Smooth muscle cell (in vitro differentiated cells): ENCODE measurements at regions not wholly inside any gene's neighbourhood (a gene's known extent, or its start where the extent isn't known, plus 50 kb on each side); places are given as distances from the start of the nearest gene placed in this dataset.

Experiments
- DNase-seq: peaks from one replicate; lab custom pipeline; 2025; ENCODE audit not compliant: unreplicated experiment; lab: John Stamatoyannopoulos, UW
- H2AFZ ChIP-seq: fragments of 200-600 bp; sonication (generic); 2 replicates; pipeline ENCODE4 v1.6.0; 2016; ENCODE audit warnings: antibody characterized with exemption, low read depth, mild to moderate bottlenecking
- H3F3A ChIP-seq: fragments of 200-600 bp; sonication (generic); 2 replicates; pipeline ENCODE4 v1.6.0; 2017; ENCODE audit warnings: antibody characterized with exemption, low read depth
- H3K27ac ChIP-seq: fragments of 200-600 bp; sonication (generic); 2 replicates; pipeline ENCODE4 v1.5.1; 2016; ENCODE audit warnings: low read depth, mild to moderate bottlenecking
- H3K27me3 ChIP-seq: fragments of 200-600 bp; sonication (generic); 2 replicates; pipeline ENCODE4 v1.6.1; 2016; ENCODE audit warnings: low read depth, mild to moderate bottlenecking
- H3K36me3 ChIP-seq: fragments of 200-600 bp; sonication (generic); 2 replicates; pipeline ENCODE4 v1.5.1; 2016; ENCODE audit warnings: low read depth
- H3K4me1 ChIP-seq: fragments of 200-600 bp; sonication (generic); 2 replicates; pipeline ENCODE4 v1.5.1; 2016; ENCODE audit warnings: low read depth
- H3K4me2 ChIP-seq: fragments of 200-600 bp; sonication (generic); 2 replicates; pipeline ENCODE4 v1.6.0; 2016; ENCODE audit warnings: mild to moderate bottlenecking
- H3K4me3 ChIP-seq: fragments of 200-600 bp; sonication (generic); 2 replicates; pipeline ENCODE4 v1.5.1; 2016; ENCODE audit warnings: mild to moderate bottlenecking
- H3K79me2 ChIP-seq: fragments of 200-600 bp; sonication (generic); 2 replicates; pipeline ENCODE4 v1.6.0; 2016; ENCODE audit warnings: low read depth, mild to moderate bottlenecking
- H3K9ac ChIP-seq: fragments of 200-600 bp; sonication (generic); 2 replicates; pipeline ENCODE4 v1.6.0; 2016; ENCODE audit warnings: low read depth
- H3K9me3 ChIP-seq: fragments of 200-600 bp; sonication (generic); replicated peaks from 2 replicates; pipeline ENCODE4 v1.5.1; 2016; ENCODE audit warnings: low read depth
- H4K20me1 ChIP-seq: fragments of 200-600 bp; sonication (generic); 2 replicates; pipeline ENCODE4 v1.6.0; 2016; ENCODE audit warnings: low read depth
- WGBS: methylation state at CpG from one replicate; pipeline ENCODE4 v1.1.7; 2016; ENCODE audit warnings: low lambda C conversion rate; 5-methylcytosine and 5-hydroxymethylcytosine counted together
- TF ChIP-seq, protein P1 (sequence below): fragments of 200-600 bp; sonication (generic); IDR thresholded peaks from 2 replicates; pipeline ENCODE4 v1.5.1; 2017; ENCODE audit warnings: borderline replicate concordance, mild to moderate bottlenecking, antibody characterized with exemption; ENCODE audit not compliant: insufficient read depth, poor library complexity, severe bottlenecking

DNA sequence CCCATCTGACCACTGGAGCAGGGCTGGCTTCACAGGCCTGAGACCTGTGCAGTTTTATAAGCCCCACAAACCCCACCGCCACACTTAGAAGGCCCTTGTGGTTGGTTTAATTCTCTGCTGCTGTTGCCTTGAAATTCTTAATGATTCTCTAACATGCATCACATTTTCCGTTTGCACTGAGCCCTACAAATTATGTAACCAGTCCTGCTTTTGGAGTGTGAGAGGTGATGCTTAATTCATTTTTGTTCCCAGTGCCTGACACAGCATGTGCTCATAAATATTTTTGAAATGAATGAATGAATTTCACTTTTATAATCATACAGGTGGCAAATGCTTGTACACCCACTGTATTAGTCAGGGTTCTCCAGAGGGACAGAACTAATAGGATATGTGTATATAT lies 52.8 kb upstream of the PLXNC1 start:
- 72% methylated on average over 2 of the region's 2 CpGs for WGBS

DNA sequence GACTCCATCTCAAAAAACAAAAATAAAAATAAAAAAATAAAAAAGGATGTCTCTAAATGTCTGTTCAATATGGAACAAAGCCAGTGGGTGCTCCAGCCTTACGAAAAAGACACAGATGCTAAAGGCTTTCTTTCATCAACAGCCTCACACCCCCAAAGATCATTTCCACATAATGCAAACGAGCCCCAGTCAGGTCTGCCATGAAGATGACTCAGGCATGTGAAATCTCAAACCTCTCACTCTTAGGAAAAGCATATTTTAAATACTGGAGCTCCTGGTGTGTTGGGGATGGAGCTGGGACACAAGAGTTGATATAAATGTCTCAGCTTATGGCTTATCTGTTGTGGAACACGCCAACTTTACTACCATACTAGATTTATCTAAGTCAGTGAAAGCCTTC lies 49.9 kb upstream of the PLXNC1 start:
- H4K20me1 ChIP-seq = no peaks in the 10 kb centered on the region
- H3K79me2 ChIP-seq = no peaks in the 10 kb centered on the region
- H3K36me3 ChIP-seq = no peaks in the 10 kb centered on the region
- no peak overlapping the region for H3K4me3 ChIP-seq
- H3K4me2 ChIP-seq = no peak overlapping the region
- H3K9me3 ChIP-seq = no peaks in the 10 kb centered on the region
- H3K9ac ChIP-seq = no peak overlapping the region
- WGBS = 18% methylated on average over 3 of the region's 3 CpGs
- no peaks in the 10 kb centered on the region for H3K4me1 ChIP-seq
- no peak overlapping the region for H2AFZ ChIP-seq
- DNase-seq = no peak
- H3K27me3 ChIP-seq = no peaks in the 10 kb centered on the region
- no peaks in the 10 kb centered on the region for H3F3A ChIP-seq
- TF ChIP-seq, protein P1, sequence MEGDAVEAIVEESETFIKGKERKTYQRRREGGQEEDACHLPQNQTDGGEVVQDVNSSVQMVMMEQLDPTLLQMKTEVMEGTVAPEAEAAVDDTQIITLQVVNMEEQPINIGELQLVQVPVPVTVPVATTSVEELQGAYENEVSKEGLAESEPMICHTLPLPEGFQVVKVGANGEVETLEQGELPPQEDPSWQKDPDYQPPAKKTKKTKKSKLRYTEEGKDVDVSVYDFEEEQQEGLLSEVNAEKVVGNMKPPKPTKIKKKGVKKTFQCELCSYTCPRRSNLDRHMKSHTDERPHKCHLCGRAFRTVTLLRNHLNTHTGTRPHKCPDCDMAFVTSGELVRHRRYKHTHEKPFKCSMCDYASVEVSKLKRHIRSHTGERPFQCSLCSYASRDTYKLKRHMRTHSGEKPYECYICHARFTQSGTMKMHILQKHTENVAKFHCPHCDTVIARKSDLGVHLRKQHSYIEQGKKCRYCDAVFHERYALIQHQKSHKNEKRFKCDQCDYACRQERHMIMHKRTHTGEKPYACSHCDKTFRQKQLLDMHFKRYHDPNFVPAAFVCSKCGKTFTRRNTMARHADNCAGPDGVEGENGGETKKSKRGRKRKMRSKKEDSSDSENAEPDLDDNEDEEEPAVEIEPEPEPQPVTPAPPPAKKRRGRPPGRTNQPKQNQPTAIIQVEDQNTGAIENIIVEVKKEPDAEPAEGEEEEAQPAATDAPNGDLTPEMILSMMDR = no peak
- H3K27ac ChIP-seq = no peak overlapping the region

More for the DNA sequence above, 52.8 kb upstream of the PLXNC1 start:
- Histone ChIP-seq H3K4me3 (no peak overlapping the region), H3K9ac (no peak overlapping the region), H3K4me2 (no peak overlapping the region), H2AFZ (no peak overlapping the region), H3K27ac (no peak overlapping the region), H4K20me1 (no peaks in the 10 kb centered on the region), H3K36me3 (no peaks in the 10 kb centered on the region), H3K4me1 (no peaks in the 10 kb centered on the region), H3K79me2 (no peaks in the 10 kb centered on the region), H3F3A (no peaks in the 10 kb centered on the region), H3K9me3 (no peaks in the 10 kb centered on the region), H3K27me3 (no peaks in the 10 kb centered on the region)
- TF ChIP-seq, protein P1 = no peak
- DNase-seq = no peak
